CD4-positive, alpha-beta T cell (primary cell): ENCODE measurements at regions not wholly inside any gene's neighbourhood (a gene's known extent, or its start where the extent isn't known, plus 50 kb on each side); places are given as distances from the start of the nearest gene placed in this dataset.

Experiments used
- ATAC-seq: fragments of 200-7000 bp; cut with Tn5 transposase; one replicate; pipeline ENCODE4 v1.10.0; 2022; ENCODE audit warnings: mild to moderate bottlenecking; ENCODE audit not compliant: poor library complexity
- CTCF ChIA-PET: fragments of 350-600 bp; sonication (Branson Sonifier 250); formaldehyde crosslinking; loops from one replicate; lab custom pipeline; 2021; ENCODE audit warnings: antibody characterized with exemption, inconsistent platforms; lab: Charles Lee
- POLR2A ChIA-PET: fragments of 350-600 bp; sonication (Branson Sonifier 250); formaldehyde crosslinking; loops from one replicate; lab custom pipeline; 2021; ENCODE audit warnings: antibody characterized with exemption, inconsistent platforms; lab: Charles Lee
- DNase-seq, 14 experiments: peaks; one replicate each; pipeline ENCODE4 v3.0.0-alpha.2; 2013 to 2020; ENCODE audit warnings: mixed read lengths in 2 of 14
- H3K27ac ChIP-seq, 2 donors: one replicate each; pipeline versions ENCODE4 v1.5.1 to v1.7.0; 2013; ENCODE audit warnings: low read length in 2 of 2, low read depth in 1 of 2, mild to moderate bottlenecking in 1 of 2
- H3K27me3 ChIP-seq, 2 experiments: 1 replicate in 1 of 2; 2 replicates in 1 of 2; pipeline versions ENCODE4 v1.6.1 to v1.7.0; 2013; ENCODE audit warnings: low read length in 2 of 2, control low read depth in 1 of 2, mild to moderate bottlenecking in 1 of 2, moderate library complexity in 1 of 2; ENCODE audit not compliant: insufficient read depth in 2 of 2, control insufficient read depth in 1 of 2
- H3K36me3 ChIP-seq: one replicate; pipeline ENCODE4 v1.6.1; 2013; ENCODE audit warnings: low read length, control low read depth; ENCODE audit not compliant: insufficient read depth
- H3K4me1 ChIP-seq: one replicate; pipeline ENCODE4 v1.6.1; 2013; ENCODE audit warnings: low read length, control low read depth; ENCODE audit not compliant: insufficient read depth
- H3K4me3 ChIP-seq: one replicate; pipeline ENCODE4 v1.5.1; 2013; ENCODE audit warnings: mild to moderate bottlenecking, low read length, moderate library complexity
- H3K9me3 ChIP-seq, 2 experiments: 1 replicate in 1 of 2; 2 replicates in 1 of 2; pipeline versions ENCODE4 v1.6.1 to v1.7.0; 2013; ENCODE audit warnings: low read length in 2 of 2, mild to moderate bottlenecking in 2 of 2, control low read depth in 1 of 2, moderate library complexity in 1 of 2; ENCODE audit not compliant: control insufficient read depth in 1 of 2, insufficient read depth in 1 of 2
- H3K27ac Mint-ChIP-seq: one replicate; pipeline ENCODE4 v1.8.0; 2020; ENCODE audit warnings: mixed read lengths
- H3K27me3 Mint-ChIP-seq: one replicate; pipeline ENCODE4 v1.8.0; 2021; ENCODE audit warnings: mixed read lengths
- H3K36me3 Mint-ChIP-seq: one replicate; pipeline ENCODE4 v1.8.0; 2021; ENCODE audit warnings: low read depth, mixed read lengths
- H3K4me1 Mint-ChIP-seq: one replicate; pipeline ENCODE4 v1.8.0; 2021; ENCODE audit warnings: low read depth, mixed read lengths
- H3K4me3 Mint-ChIP-seq: one replicate; pipeline ENCODE4 v1.8.0; 2020; ENCODE audit warnings: mild to moderate bottlenecking, mixed read lengths
- H3K9me3 Mint-ChIP-seq: one replicate; pipeline ENCODE4 v1.8.0; 2020; ENCODE audit warnings: mixed read lengths
- intact Hi-C, 2 experiments: fragments of 100-400 bp; cut with DNase I in 1 of 2; cut with micrococcal nuclease in 1 of 2; formaldehyde crosslinking; loops; one replicate each; pipeline versions ENCODE4 v1.15.1 to v1.9.0; 2023 to 2025; cut with DNase I, micrococcal nuclease
- TF ChIP-seq, protein P1 (sequence below): fragments of 200-600 bp; IDR thresholded peaks from one replicate; pipeline ENCODE4 v1.8.0; 2022; ENCODE audit warnings: antibody characterized with exemption, mild to moderate bottlenecking

DNA sequence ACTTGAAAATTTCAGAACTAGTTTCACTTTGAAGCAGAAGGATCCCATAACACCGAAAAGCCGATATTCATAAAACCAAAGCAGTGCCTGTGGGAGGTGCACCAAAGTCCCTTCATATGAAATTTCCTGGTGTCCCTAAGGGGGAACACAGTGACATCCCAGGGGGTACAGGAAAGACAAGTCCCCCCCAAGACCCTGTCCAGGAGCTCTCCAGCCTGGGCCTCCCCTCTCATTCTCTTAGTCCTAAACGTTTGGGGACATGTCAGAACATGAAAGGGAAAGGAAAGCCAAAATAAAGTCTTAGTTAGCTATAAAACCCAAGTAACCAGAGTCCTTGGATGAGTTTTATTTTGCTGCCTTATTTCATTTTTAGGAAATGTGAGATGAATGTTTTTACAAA is 56.6 kb downstream of the MRPL57 start:
- intact Hi-C loops: no loop called here
- CTCF ChIA-PET: no interaction called here

DNA sequence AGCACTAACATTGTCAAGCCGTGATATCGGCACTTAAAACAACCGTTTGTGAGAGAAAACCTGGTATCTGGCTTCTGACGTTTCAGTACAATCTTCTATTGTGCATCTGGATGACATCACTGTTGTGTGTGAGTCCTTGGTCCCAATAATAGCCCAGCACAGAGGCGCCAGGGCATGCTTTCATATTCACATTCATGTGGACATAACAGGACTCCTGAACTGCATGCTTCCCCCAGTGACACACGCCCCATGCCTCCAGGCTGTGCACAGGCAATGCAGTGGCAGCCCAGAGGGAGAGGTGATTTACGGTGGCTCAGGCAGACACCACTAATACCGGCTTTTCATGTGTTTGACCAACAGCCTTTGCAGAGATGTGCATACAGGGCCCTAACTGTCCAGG is 58.1 kb downstream of the MRPL57 start:
- Histone ChIP-seq H3K9me3 (no peaks in the 10 kb centered on the region), H3K27ac (no peak overlapping the region), H3K36me3 (no peaks in the 10 kb centered on the region), H3K27me3 (peaks cover 0 to 4% of the 10 kb centered on the region in 2 experiments), H3K4me3 (no peak overlapping the region), H3K4me1 (no peaks in the 10 kb centered on the region)
- Mint-ChIP-seq H3K27me3 (no peaks in the 10 kb centered on the region), H3K36me3 (no peaks in the 10 kb centered on the region), H3K4me3 (no peak overlapping the region), H3K4me1 (no peaks in the 10 kb centered on the region), H3K9me3 (no peaks in the 10 kb centered on the region), H3K27ac (no peak overlapping the region)
- no peak for ATAC-seq
- intact Hi-C loops: no loop called here
- no peak for DNase-seq
- CTCF ChIA-PET: no interaction called here
- POLR2A ChIA-PET: no interaction called here
- TF ChIP-seq, protein P1, sequence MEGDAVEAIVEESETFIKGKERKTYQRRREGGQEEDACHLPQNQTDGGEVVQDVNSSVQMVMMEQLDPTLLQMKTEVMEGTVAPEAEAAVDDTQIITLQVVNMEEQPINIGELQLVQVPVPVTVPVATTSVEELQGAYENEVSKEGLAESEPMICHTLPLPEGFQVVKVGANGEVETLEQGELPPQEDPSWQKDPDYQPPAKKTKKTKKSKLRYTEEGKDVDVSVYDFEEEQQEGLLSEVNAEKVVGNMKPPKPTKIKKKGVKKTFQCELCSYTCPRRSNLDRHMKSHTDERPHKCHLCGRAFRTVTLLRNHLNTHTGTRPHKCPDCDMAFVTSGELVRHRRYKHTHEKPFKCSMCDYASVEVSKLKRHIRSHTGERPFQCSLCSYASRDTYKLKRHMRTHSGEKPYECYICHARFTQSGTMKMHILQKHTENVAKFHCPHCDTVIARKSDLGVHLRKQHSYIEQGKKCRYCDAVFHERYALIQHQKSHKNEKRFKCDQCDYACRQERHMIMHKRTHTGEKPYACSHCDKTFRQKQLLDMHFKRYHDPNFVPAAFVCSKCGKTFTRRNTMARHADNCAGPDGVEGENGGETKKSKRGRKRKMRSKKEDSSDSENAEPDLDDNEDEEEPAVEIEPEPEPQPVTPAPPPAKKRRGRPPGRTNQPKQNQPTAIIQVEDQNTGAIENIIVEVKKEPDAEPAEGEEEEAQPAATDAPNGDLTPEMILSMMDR: no peak

More for the DNA sequence above, 56.6 kb downstream of the MRPL57 start:
- H3K4me3 ChIP-seq: no peak overlapping the region
- peaks cover 0 to 4% of the 10 kb centered on the region in 2 experiments for H3K27me3 ChIP-seq
- DNase-seq (no peak), ATAC-seq (no peak)
- no peaks in the 10 kb centered on the region for H3K9me3 ChIP-seq
- POLR2A ChIA-PET: no interaction called here
- no peak overlapping the region for H3K27ac Mint-ChIP-seq
- TF ChIP-seq, protein P1: no peak
- H3K4me1 Mint-ChIP-seq: no peaks in the 10 kb centered on the region
- no peaks in the 10 kb centered on the region for H3K36me3 Mint-ChIP-seq
- no peaks in the 10 kb centered on the region for H3K27me3 Mint-ChIP-seq
- H3K36me3 ChIP-seq: no peaks in the 10 kb centered on the region
- no peaks in the 10 kb centered on the region for H3K4me1 ChIP-seq
- H3K4me3 Mint-ChIP-seq: no peak overlapping the region
- no peak overlapping the region for H3K27ac ChIP-seq
- H3K9me3 Mint-ChIP-seq: no peaks in the 10 kb centered on the region

DNA sequence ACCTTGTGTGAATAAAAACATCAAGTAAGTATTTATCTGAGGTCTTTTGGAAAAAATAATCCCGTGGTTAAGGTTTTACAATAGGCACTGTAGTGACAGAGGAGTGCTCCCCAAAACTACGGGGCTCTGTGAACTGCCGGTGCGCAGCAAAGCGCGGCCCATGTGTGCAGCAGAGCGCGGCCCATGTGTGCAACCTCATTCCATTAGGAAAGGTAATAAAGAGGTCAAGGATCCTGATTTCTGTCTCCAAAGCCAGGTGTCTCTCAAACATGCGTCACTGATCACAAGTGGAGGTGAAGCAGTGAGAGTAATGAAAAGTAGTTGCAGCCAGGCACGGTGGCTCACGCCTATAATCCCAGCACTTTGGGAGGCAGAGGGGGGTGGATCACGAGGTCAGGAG is 58.7 kb downstream of the MRPL57 start:
- no peak for ATAC-seq
- Mint-ChIP-seq H3K4me1 (peaks cover under 1% of the 10 kb centered on the region), H3K27ac (no peak overlapping the region), H3K36me3 (no peaks in the 10 kb centered on the region), H3K4me3 (no peak overlapping the region), H3K27me3 (no peaks in the 10 kb centered on the region), H3K9me3 (no peaks in the 10 kb centered on the region)
- ChIA-PET CTCF (interaction anchor here (0.6 kb wide), 1 partner anchor 64 kb away, joined by 4 read pairs; no protein-coding TSS in a partner anchor), POLR2A (no interaction called here)
- no peak for DNase-seq
- H3K9me3 ChIP-seq: no peaks in the 10 kb centered on the region
- intact Hi-C loops: no loop called here
- TF ChIP-seq, protein P1: no peak
- H3K4me3 ChIP-seq: no peak overlapping the region
- peaks cover 0 to 4% of the 10 kb centered on the region in 2 experiments for H3K27me3 ChIP-seq
- H3K4me1 ChIP-seq: no peaks in the 10 kb centered on the region
- no peak overlapping the region for H3K27ac ChIP-seq
- no peaks in the 10 kb centered on the region for H3K36me3 ChIP-seq
